ENCODE measurements at regions not wholly inside any gene's neighbourhood (a gene's known extent, or its start where the extent isn't known, plus 50 kb on each side); places are given as distances from the start of the nearest gene placed in this dataset.

GRCh38 chr4:89403826-89404225 is 96.2 kb upstream of the GPRIN3 start:
- no peak overlapping the region for H3K27ac ChIP-seq (ENCODE audit: insufficient read length, low read depth, low read length)
- H3K9me3 ChIP-seq (ENCODE audit: control insufficient read depth, low read depth, low read length) = no peaks in the 10 kb centered on the region
- H3K4ac ChIP-seq (ENCODE audit: low read depth, low read length) = no peak overlapping the region
- no peaks in the 10 kb centered on the region for H3K9me3 Mint-ChIP-seq
- no peak overlapping the region for H4K5ac ChIP-seq (ENCODE audit: insufficient read length, low read depth, low read length)
- no peak overlapping the region for H3K14ac ChIP-seq (ENCODE audit: insufficient read depth, low read length)
- no peak overlapping the region for H3K56ac ChIP-seq (ENCODE audit: insufficient read length, low read depth, low read length)
- no peak overlapping the region for H4K91ac ChIP-seq (ENCODE audit: insufficient read length, low read depth, low read length)
- no peak overlapping the region for H3K23ac ChIP-seq (ENCODE audit: insufficient read length, low read depth, low read length)
- no peak overlapping the region for H4K8ac ChIP-seq (replicated peaks; ENCODE audit: insufficient read length, low read depth, low read length)
- no peaks in the 10 kb centered on the region for H3K27me3 ChIP-seq (ENCODE audit: insufficient read depth, low read length)
- H2BK5ac ChIP-seq (ENCODE audit: insufficient read length, low read length) = no peak overlapping the region
- no peak overlapping the region for H2AFZ ChIP-seq (ENCODE audit: low read length)
- H2BK120ac ChIP-seq (ENCODE audit: low read depth, low read length, poor library complexity, severe bottlenecking) = no peak overlapping the region
- H3K4me2 ChIP-seq (ENCODE audit: insufficient read depth, insufficient read length, low read length) = no peak overlapping the region
- H3K4me1 ChIP-seq (ENCODE audit: insufficient read depth, low read length) = no peaks in the 10 kb centered on the region; the same call in 1 of the 2 replicates
- no peaks in the 10 kb centered on the region for H3K27me3 Mint-ChIP-seq (ENCODE audit: low read depth)
- H3K36me3 Mint-ChIP-seq (ENCODE audit: insufficient read depth in 1 of 3, low read depth in 3 of 3) = no peaks in the 10 kb centered on the region
- H3K23me2 ChIP-seq (ENCODE audit: insufficient read length, low read depth, low read length, poor library complexity, severe bottlenecking) = no peaks in the 10 kb centered on the region
- H3K79me1 ChIP-seq (ENCODE audit: insufficient read depth, low read depth, low read length, poor library complexity, severe bottlenecking) = no peaks in the 10 kb centered on the region
- H2BK12ac ChIP-seq (ENCODE audit: insufficient read length, low read depth, low read length) = no peak overlapping the region
- H3K4me3 Mint-ChIP-seq = no peak overlapping the region
- H2BK15ac ChIP-seq (ENCODE audit: low read depth, low read length) = no peak overlapping the region
- no peak overlapping the region for H2BK20ac ChIP-seq (ENCODE audit: low read depth, low read length, poor library complexity, severe bottlenecking)
- no peak overlapping the region for H3T11ph ChIP-seq (ENCODE audit: low read length)
- H2AK5ac ChIP-seq (ENCODE audit: insufficient read length, low read length) = no peak overlapping the region
- H3K18ac ChIP-seq (ENCODE audit: insufficient read length, low read depth, low read length) = no peak overlapping the region
- no peak overlapping the region for H3K27ac Mint-ChIP-seq
- no peaks in the 10 kb centered on the region for H3K79me2 ChIP-seq (ENCODE audit: insufficient read depth, low read length)
- TF ChIP-seq CTCF (conservative IDR thresholded peaks at IDR 0.05) = no peak
- no peaks in the 10 kb centered on the region for H4K20me1 ChIP-seq (ENCODE audit: control insufficient read depth, insufficient read depth, insufficient read length)
- no peak overlapping the region for H3K9ac ChIP-seq (ENCODE audit: extremely low read depth, insufficient read length, low read length)
- no CpG with 5 or more reads among the region's 2 CpGs for WGBS (ENCODE audit: extremely low coverage, insufficient read length, low lambda C conversion rate)
- DNase-seq = no peak
- no peaks in the 10 kb centered on the region for H3K4me1 Mint-ChIP-seq

All from H9 (cell line).